GM23248 (cell line): ENCODE measurements at regions not wholly inside any gene's neighbourhood (a gene's known extent, or its start where the extent isn't known, plus 50 kb on each side); places are given as distances from the start of the nearest gene placed in this dataset.

Source experiments
- EZH2 ChIP-seq: fragments of 200-600 bp; sonication (generic); IDR thresholded peaks from 2 replicates; pipeline ENCODE4 v1.6.1; 2018; ENCODE audit warnings: antibody characterized with exemption, mild to moderate bottlenecking; ENCODE audit not compliant: insufficient read depth, poor library complexity, severe bottlenecking
- EZH2phosphoT487 ChIP-seq: fragments of 200-600 bp; sonication (generic); IDR thresholded peaks from 2 replicates; pipeline ENCODE4 v1.6.1; 2018; ENCODE audit warnings: antibody characterized with exemption, moderate library complexity, mild to moderate bottlenecking, low read depth; ENCODE audit not compliant: insufficient read depth

DNA sequence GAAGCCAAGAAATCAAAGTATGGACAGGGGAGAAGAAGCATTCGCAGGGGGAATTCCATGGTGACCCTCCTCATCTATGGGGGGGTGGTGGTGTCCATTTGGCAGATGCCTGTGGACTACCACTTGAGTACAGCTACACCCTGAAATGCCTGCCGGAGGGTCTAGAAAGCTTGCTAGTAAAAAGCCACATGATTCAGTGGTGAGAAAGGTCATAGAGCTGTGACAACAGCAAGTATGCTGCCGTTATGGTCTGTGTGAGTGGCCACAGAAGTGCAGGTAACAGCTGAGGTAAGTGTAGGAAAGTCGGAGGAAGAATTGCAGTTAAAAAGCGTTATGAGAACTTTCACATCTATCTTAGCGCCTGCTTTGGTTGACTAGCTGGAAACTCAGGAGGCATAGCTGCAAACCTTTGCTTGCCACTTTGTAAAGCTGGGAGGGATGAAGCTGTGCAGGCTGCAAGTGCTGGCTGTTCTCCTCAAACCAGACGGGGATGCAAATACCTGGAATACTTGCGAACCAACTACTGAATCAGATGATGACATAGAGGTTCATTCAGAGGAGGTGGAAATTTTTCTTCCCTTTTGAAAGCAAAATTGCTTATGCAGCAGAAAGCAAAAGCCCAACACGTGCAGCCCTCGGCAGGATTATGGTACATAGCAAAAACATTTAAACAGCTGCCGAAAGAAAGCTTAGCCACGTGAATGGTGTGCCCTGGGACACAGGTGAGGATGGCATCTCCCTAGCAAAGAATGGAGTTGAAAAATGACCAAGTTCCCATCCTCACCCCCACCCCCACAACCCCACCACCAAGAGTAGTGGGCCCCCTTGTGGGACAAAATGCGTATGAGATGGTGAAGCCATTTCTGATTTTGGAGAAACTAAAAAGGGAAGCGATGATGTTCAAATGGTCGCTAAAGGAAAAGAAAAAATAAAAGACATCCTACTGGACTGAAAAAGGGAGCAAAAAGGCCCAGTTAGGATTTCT is 287.0 kb downstream of the RERGL start:
- TF ChIP-seq EZH2: no peak
- TF ChIP-seq EZH2phosphoT487: no peak
